PC-9 (cell line): ENCODE measurements at regions not wholly inside any gene's neighbourhood (a gene's known extent, or its start where the extent isn't known, plus 50 kb on each side); places are given as distances from the start of the nearest gene placed in this dataset.

Experiments
- BruUV-seq: library from RNA; stranded (reverse); fragments of 400-500 nt; replicated peaks from 2 replicates; lab custom pipeline; 2021; lab: Mats Ljungman, UMichigan
- CTCF ChIA-PET: fragments of 300-600 bp; sonication (Branson Sonifier 250); formaldehyde crosslinking; loops from one replicate; lab custom pipeline; 2022; ENCODE audit warnings: antibody characterized with exemption; lab: Charles Lee
- POLR2A ChIA-PET: fragments of 300-600 bp; sonication (Branson Sonifier 250); formaldehyde crosslinking; loops from one replicate; lab custom pipeline; 2022; ENCODE audit warnings: antibody characterized with exemption; ENCODE audit not compliant: unreplicated experiment; lab: Charles Lee
- DNase-seq, 2 experiments: peaks; one replicate each; pipeline versions ENCODE4 v3.0.0 to v3.0.0-alpha.2; 2015 to 2022; ENCODE audit warnings: mixed read lengths in 1 of 2
- H2AFZ ChIP-seq: fragments of 200-600 bp; sonication (generic); 2 replicates; pipeline ENCODE4 v1.8.1; 2017; ENCODE audit warnings: antibody characterized with exemption
- H3F3A ChIP-seq: fragments of 200-600 bp; sonication (generic); 2 replicates; pipeline ENCODE4 v1.8.1; 2017; ENCODE audit warnings: antibody characterized with exemption, mild to moderate bottlenecking, low read depth; ENCODE audit not compliant: insufficient read depth
- H3K27ac ChIP-seq: fragments of 200-600 bp; sonication (generic); 2 replicates; pipeline ENCODE4 v1.6.1; 2016; ENCODE audit warnings: mixed run types
- H3K27me3 ChIP-seq: fragments of 200-600 bp; sonication (generic); 2 replicates; pipeline ENCODE4 v1.6.1; 2016; ENCODE audit warnings: low read depth, mixed run types; ENCODE audit not compliant: insufficient read depth
- H3K36me3 ChIP-seq: fragments of 200-600 bp; sonication (generic); 2 replicates; pipeline ENCODE4 v1.6.1; 2016; ENCODE audit warnings: low read depth, mixed run types
- H3K4me1 ChIP-seq: fragments of 200-600 bp; sonication (generic); replicated peaks from 2 replicates; pipeline ENCODE4 v1.6.1; 2016; ENCODE audit warnings: mixed run types; ENCODE audit not compliant: insufficient read depth
- H3K4me2 ChIP-seq: fragments of 200-600 bp; sonication (generic); 2 replicates; pipeline ENCODE4 v1.6.1; 2017; ENCODE audit warnings: mixed run types
- H3K4me3 ChIP-seq: fragments of 200-600 bp; sonication (generic); 2 replicates; pipeline ENCODE4 v1.6.1; 2016; ENCODE audit warnings: mixed run types
- H3K79me2 ChIP-seq: fragments of 200-600 bp; sonication (generic); 2 replicates; pipeline ENCODE4 v1.6.1; 2017; ENCODE audit warnings: low read depth, mixed run types
- H3K9me2 ChIP-seq: fragments of 200-600 bp; sonication (generic); 2 replicates; pipeline ENCODE4 v1.8.1; 2017; ENCODE audit warnings: mild to moderate bottlenecking; ENCODE audit not compliant: insufficient read depth
- H3K9me3 ChIP-seq: fragments of 200-600 bp; sonication (generic); 2 replicates; pipeline ENCODE4 v1.8.1; 2016; ENCODE audit warnings: low read depth; ENCODE audit not compliant: insufficient read depth
- H4K20me1 ChIP-seq: fragments of 200-600 bp; sonication (generic); 2 replicates; pipeline ENCODE4 v1.8.1; 2017; ENCODE audit not compliant: insufficient read depth
- EZH2 ChIP-seq: fragments of 200-600 bp; sonication (generic); IDR thresholded peaks from 2 replicates; pipeline ENCODE4 v1.8.0; 2017; ENCODE audit warnings: antibody characterized with exemption, low read depth
- intact Hi-C: fragments of 100-400 bp; cut with micrococcal nuclease; formaldehyde crosslinking; loops from one replicate; pipeline ENCODE4 v1.10.0; 2022; ENCODE audit not compliant: unreplicated experiment
- TF ChIP-seq, protein P1 (sequence below): fragments of 200-600 bp; sonication (generic); conservative IDR thresholded peaks from 2 replicates; pipeline ENCODE4 v1.6.1; 2017; ENCODE audit warnings: mixed run types, antibody characterized with exemption, mild to moderate bottlenecking, moderate library complexity

DNA sequence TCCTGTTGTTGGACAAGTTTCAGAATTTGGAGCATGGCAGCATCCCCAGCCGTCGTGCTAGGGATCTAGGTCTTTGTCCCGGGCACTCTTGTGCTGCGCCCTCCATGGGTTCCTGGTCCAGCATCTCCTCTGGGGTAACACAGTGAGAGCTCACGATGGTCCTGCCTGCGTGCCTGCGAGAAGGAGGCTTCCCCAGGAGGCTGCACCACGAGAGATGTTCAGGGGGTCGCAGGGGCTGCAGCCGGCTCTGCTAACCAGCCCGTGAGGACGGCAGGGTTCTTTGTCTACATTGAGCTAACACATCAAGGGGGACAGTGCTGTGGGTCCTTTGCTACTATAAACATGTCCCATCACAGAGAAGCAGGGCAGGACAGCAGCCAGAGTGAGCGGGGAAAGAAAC lies 103.9 kb upstream of the SOX1 start:
- no peaks in the 10 kb centered on the region for H4K20me1 ChIP-seq
- TF ChIP-seq EZH2, result no peak
- TF ChIP-seq, protein P1, sequence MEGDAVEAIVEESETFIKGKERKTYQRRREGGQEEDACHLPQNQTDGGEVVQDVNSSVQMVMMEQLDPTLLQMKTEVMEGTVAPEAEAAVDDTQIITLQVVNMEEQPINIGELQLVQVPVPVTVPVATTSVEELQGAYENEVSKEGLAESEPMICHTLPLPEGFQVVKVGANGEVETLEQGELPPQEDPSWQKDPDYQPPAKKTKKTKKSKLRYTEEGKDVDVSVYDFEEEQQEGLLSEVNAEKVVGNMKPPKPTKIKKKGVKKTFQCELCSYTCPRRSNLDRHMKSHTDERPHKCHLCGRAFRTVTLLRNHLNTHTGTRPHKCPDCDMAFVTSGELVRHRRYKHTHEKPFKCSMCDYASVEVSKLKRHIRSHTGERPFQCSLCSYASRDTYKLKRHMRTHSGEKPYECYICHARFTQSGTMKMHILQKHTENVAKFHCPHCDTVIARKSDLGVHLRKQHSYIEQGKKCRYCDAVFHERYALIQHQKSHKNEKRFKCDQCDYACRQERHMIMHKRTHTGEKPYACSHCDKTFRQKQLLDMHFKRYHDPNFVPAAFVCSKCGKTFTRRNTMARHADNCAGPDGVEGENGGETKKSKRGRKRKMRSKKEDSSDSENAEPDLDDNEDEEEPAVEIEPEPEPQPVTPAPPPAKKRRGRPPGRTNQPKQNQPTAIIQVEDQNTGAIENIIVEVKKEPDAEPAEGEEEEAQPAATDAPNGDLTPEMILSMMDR, result no peak
- no peaks in the 10 kb centered on the region for H3K36me3 ChIP-seq
- intact Hi-C loops, result no loop called here
- no peak overlapping the region for H3K4me2 ChIP-seq
- no peaks in the 10 kb centered on the region for H3K9me2 ChIP-seq
- H3K4me3 ChIP-seq, result no peak overlapping the region
- H3K4me1 ChIP-seq, result no peaks in the 10 kb centered on the region
- H3K9me3 ChIP-seq, result no peaks in the 10 kb centered on the region
- no peaks in the 10 kb centered on the region for H3K79me2 ChIP-seq
- H3F3A ChIP-seq, result no peaks in the 10 kb centered on the region
- ChIA-PET CTCF (no interaction called here), POLR2A (no interaction called here)
- no peak overlapping the region for H3K27ac ChIP-seq
- peaks cover 84% of the 10 kb centered on the region for H3K27me3 ChIP-seq
- BruUV-seq, result no TSS peak
- no peak for DNase-seq
- H2AFZ ChIP-seq, result no peak overlapping the region

DNA sequence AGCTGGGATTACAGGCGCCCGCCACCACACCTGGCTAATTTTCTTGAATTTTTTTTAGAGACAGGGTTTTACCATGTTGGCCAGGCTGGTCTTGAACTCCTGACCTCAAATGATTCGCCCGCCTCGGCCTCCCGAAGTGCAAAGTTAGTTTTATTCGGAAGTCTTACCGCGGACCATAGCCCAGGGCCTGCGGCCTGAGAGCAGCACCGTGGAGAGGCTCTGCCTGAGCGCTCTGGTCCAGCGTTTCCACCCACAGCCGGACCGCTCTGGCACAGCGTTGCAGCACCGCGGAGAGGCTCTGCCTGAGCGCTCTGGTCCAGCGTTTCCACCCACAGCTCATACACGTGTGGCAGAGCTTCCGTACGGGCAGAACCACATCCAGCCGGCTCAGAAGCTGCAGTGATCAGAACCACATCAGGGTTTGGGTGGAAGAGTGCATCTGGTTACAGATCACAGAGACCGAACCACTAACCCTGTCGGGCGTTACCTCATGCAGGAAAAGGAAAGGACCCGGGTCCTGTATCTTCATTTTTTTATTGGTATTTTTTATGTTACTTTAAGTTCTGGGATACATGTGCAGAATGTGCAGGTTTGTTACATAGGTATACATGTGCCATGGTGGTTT lies 102.4 kb upstream of the SOX1 start:
- no peaks in the 10 kb centered on the region for H3K36me3 ChIP-seq
- H3K4me1 ChIP-seq, result no peaks in the 10 kb centered on the region
- BruUV-seq, result no TSS peak
- no peaks in the 10 kb centered on the region for H3K9me3 ChIP-seq
- ChIA-PET CTCF (no interaction called here), POLR2A (no interaction called here)
- H2AFZ ChIP-seq, result no peak overlapping the region
- no peaks in the 10 kb centered on the region for H3F3A ChIP-seq
- intact Hi-C loops, result no loop called here
- DNase-seq, result no peak
- no peak overlapping the region for H3K4me2 ChIP-seq
- TF ChIP-seq, protein P1, result no peak
- peak; percentile 81; the same call in 1 of the 2 replicates for TF ChIP-seq EZH2
- peaks cover 84% of the 10 kb centered on the region for H3K27me3 ChIP-seq
- no peaks in the 10 kb centered on the region for H4K20me1 ChIP-seq
- no peaks in the 10 kb centered on the region for H3K9me2 ChIP-seq
- H3K79me2 ChIP-seq, result no peaks in the 10 kb centered on the region
- no peak overlapping the region for H3K4me3 ChIP-seq
- no peak overlapping the region for H3K27ac ChIP-seq

DNA sequence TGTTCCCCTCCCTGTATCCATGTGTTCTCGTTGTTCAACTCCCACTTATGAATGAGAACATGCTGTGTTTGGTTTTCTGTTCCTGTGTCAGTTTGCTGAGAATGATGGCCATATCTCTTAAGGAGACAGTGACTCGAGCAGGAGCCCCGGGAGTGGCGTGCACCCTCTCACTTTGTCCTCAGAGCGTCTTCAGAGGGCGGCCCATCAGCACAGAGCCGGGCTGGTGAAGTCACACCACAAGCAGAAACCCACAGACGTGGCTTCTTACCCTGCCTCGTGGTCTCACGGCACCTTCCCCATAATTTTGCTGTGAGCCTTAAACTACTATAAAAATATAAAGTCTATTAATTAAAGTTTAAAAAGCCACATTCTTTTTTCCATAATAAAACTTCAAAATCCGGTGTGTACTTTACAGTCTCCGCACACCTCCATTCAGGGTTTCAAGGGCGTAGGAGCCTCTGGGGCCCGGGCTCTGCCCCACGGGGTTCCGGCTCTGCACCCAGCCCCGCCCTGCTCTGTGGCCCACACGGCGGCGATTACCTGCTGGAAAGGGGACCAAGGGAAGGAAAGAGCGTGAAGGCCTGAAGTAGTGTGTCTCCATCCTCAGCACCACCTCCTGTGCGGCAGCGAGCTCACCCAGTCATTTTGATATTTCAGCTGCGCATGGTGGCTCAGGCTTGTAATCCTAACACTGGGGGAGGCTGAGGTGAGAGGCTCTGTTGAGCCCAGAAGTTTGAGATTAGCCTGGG lies 101.3 kb upstream of the SOX1 start:
- H3K4me3 ChIP-seq, result no peak overlapping the region
- H3K79me2 ChIP-seq, result no peaks in the 10 kb centered on the region
- H3K27me3 ChIP-seq, result peaks cover 95% of the 10 kb centered on the region
- no peaks in the 10 kb centered on the region for H3F3A ChIP-seq
- CTCF ChIA-PET, result no interaction called here
- H3K4me1 ChIP-seq, result no peaks in the 10 kb centered on the region
- no TSS peak for BruUV-seq
- H3K9me3 ChIP-seq, result no peaks in the 10 kb centered on the region
- no peak for TF ChIP-seq EZH2
- TF ChIP-seq, protein P1, result no peak
- no peak overlapping the region for H3K27ac ChIP-seq
- no peak for DNase-seq
- POLR2A ChIA-PET, result no interaction called here
- intact Hi-C loops, result no loop called here
- H3K9me2 ChIP-seq, result no peaks in the 10 kb centered on the region
- H3K36me3 ChIP-seq, result no peaks in the 10 kb centered on the region
- H3K4me2 ChIP-seq, result no peak overlapping the region
- H2AFZ ChIP-seq, result no peak overlapping the region
- no peaks in the 10 kb centered on the region for H4K20me1 ChIP-seq
